Breast epithelium (tissue), 4 donors: ENCODE measurements at regions not wholly inside any gene's neighbourhood (a gene's known extent, or its start where the extent isn't known, plus 50 kb on each side); places are given as distances from the start of the nearest gene placed in this dataset.

Experiments
- DNase-seq, 2 donors: peaks; one replicate each; pipeline ENCODE4 v3.0.0-alpha.2; 2019; ENCODE audit warnings: low spot score in 2 of 2
- H3K27ac ChIP-seq, 2 donors: fragments of 200-600 bp; sonication (generic) in 1 of 2; one replicate each; pipeline ENCODE4 v1.5.1; 2016 to 2019; ENCODE audit warnings: mild to moderate bottlenecking in 1 of 2
- H3K27me3 ChIP-seq, 2 donors: fragments of 200-600 bp; sonication (generic) in 1 of 2; one replicate each; pipeline versions ENCODE4 v1.5.1 to v1.6.0; 2017 to 2019; ENCODE audit warnings: control low read depth in 1 of 2, mild to moderate bottlenecking in 1 of 2
- H3K36me3 ChIP-seq: fragments of 200-600 bp; one replicate; pipeline ENCODE4 v1.5.1; 2019
- H3K4me1 ChIP-seq, 2 donors: fragments of 200-600 bp; sonication (generic); one replicate each; pipeline ENCODE4 v1.5.1; 2016 to 2019; ENCODE audit warnings: control low read depth in 1 of 2
- H3K4me3 ChIP-seq, 3 donors: fragments of 200-600 bp; sonication (generic); 1 replicate in 2 of 3; 2 replicates in 1 of 3; pipeline ENCODE4 v1.5.1; 2016 to 2019; ENCODE audit warnings: mild to moderate bottlenecking in 3 of 3, moderate library complexity in 2 of 3
- H3K9me3 ChIP-seq, 2 donors: fragments of 200-600 bp; sonication (generic) in 1 of 2; one replicate each; pipeline ENCODE4 v1.5.1; 2016 to 2019; ENCODE audit warnings: control low read depth in 1 of 2
- POLR2A ChIP-seq: fragments of 450-650 bp; IDR thresholded peaks from one replicate; pipeline ENCODE4 v1.6.1; 2016; ENCODE audit warnings: antibody characterized with exemption, mild to moderate bottlenecking, moderate library complexity
- POLR2AphosphoS5 ChIP-seq, 3 donors: sonication (generic); formaldehyde crosslinking; IDR thresholded peaks; one replicate each; pipeline ENCODE4 v1.6.1; 2017; ENCODE audit warnings: antibody characterized with exemption in 3 of 3
- intact Hi-C: fragments of 100-400 bp; cut with DNase I; formaldehyde crosslinking; loops from one replicate; pipeline ENCODE4 v1.15.1; 2023; ENCODE audit warnings: low total_unique reads
- TF ChIP-seq, protein P1 (sequence below), 3 donors: fragments of 450-650 bp; IDR thresholded peaks; one replicate each; pipeline ENCODE4 v1.5.1; 2016 to 2017; ENCODE audit warnings: antibody characterized with exemption in 3 of 3, mild to moderate bottlenecking in 3 of 3, moderate library complexity in 3 of 3

GRCh38 chr5:2178528-2178927, 295.8 kb upstream of the IRX4 start:
- no peak overlapping the region for H3K27ac ChIP-seq
- TF ChIP-seq, protein P1, sequence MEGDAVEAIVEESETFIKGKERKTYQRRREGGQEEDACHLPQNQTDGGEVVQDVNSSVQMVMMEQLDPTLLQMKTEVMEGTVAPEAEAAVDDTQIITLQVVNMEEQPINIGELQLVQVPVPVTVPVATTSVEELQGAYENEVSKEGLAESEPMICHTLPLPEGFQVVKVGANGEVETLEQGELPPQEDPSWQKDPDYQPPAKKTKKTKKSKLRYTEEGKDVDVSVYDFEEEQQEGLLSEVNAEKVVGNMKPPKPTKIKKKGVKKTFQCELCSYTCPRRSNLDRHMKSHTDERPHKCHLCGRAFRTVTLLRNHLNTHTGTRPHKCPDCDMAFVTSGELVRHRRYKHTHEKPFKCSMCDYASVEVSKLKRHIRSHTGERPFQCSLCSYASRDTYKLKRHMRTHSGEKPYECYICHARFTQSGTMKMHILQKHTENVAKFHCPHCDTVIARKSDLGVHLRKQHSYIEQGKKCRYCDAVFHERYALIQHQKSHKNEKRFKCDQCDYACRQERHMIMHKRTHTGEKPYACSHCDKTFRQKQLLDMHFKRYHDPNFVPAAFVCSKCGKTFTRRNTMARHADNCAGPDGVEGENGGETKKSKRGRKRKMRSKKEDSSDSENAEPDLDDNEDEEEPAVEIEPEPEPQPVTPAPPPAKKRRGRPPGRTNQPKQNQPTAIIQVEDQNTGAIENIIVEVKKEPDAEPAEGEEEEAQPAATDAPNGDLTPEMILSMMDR (IDR thresholded peaks at IDR 0.05), result no peak
- TF ChIP-seq POLR2A, result no peak
- no peak for TF ChIP-seq POLR2AphosphoS5 (IDR thresholded peaks at IDR 0.05)
- DNase-seq, result no peak
- intact Hi-C loops, result no loop called here
- no peaks in the 10 kb centered on the region for H3K9me3 ChIP-seq
- no peak overlapping the region for H3K4me3 ChIP-seq
- no peaks in the 10 kb centered on the region for H3K4me1 ChIP-seq
- H3K36me3 ChIP-seq, result no peaks in the 10 kb centered on the region
- peaks cover 0 to 12% of the 10 kb centered on the region in 2 donors for H3K27me3 ChIP-seq

DNA sequence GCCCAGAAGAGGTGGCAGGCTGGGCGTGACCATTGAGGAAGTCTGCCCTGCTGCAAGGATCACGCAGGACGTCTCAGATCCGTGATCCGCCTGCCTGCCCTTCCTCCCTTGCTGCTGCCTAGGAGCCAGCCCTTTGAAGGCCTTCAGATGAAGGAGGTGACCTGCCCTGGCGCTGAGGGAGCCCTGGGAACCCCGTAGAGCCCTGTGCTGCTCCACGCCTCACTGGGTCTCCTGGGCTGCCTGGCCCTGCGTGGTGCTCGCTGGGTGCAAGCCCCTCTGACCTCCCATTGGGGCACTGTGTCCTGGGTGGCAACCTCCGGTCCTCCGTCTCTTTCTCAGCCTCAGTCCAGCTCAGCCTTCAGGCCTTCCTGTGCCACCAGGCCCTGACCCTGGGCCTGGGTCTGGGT, 295.3 kb upstream of the IRX4 start:
- H3K9me3 ChIP-seq, result no peaks in the 10 kb centered on the region
- DNase-seq, result no peak
- H3K27me3 ChIP-seq, result peaks cover 0 to 12% of the 10 kb centered on the region in 2 donors
- no peak overlapping the region for H3K4me3 ChIP-seq
- TF ChIP-seq POLR2AphosphoS5 (IDR thresholded peaks at IDR 0.05) (no peak), POLR2A (no peak)
- TF ChIP-seq, protein P1 (IDR thresholded peaks at IDR 0.05), result no peak
- no peak overlapping the region for H3K27ac ChIP-seq
- H3K36me3 ChIP-seq, result no peaks in the 10 kb centered on the region
- H3K4me1 ChIP-seq, result no peaks in the 10 kb centered on the region
- intact Hi-C loops, result no loop called here

DNA sequence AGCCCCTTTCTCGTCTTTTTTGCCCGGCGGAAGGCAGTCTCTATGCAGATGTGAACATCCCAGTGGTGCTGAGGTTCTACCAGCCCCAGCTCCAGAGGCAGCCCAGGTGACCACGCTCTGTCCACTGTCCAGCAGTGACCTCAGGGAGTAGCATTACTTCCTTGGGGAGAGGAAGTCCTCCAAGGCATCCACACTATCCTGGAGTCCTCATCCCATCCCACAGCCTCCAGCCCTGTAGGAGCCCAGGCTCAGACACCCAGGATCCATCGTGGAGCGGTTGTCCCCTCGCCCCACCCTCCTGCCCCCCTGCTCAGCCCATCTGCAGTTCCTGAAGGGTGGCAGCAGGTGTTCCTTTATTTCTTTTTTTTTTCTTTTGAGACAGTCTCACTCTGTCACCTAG, 294.5 kb upstream of the IRX4 start:
- Histone ChIP-seq H3K27ac (no peak overlapping the region), H3K27me3 (peaks cover 0 to 12% of the 10 kb centered on the region in 2 donors), H3K4me1 (no peaks in the 10 kb centered on the region), H3K36me3 (no peaks in the 10 kb centered on the region), H3K4me3 (no peak overlapping the region), H3K9me3 (no peaks in the 10 kb centered on the region)
- TF ChIP-seq POLR2AphosphoS5 (IDR thresholded peaks at IDR 0.05) (no peak), POLR2A (no peak)
- TF ChIP-seq, protein P1 (IDR thresholded peaks at IDR 0.05), result no peak
- intact Hi-C loops, result no loop called here
- DNase-seq, result no peak

GRCh38 chr5:2176581-2176980, 293.9 kb upstream of the IRX4 start:
- Histone ChIP-seq H3K27me3 (peaks cover 0 to 12% of the 10 kb centered on the region in 2 donors), H3K4me1 (no peaks in the 10 kb centered on the region), H3K27ac (no peak overlapping the region), H3K4me3 (no peak overlapping the region), H3K9me3 (no peaks in the 10 kb centered on the region), H3K36me3 (no peaks in the 10 kb centered on the region)
- DNase-seq, result no peak
- intact Hi-C loops, result no loop called here
- TF ChIP-seq POLR2A (no peak), POLR2AphosphoS5 (IDR thresholded peaks at IDR 0.05) (no peak)
- TF ChIP-seq, protein P1 (IDR thresholded peaks at IDR 0.05), result no peak

DNA sequence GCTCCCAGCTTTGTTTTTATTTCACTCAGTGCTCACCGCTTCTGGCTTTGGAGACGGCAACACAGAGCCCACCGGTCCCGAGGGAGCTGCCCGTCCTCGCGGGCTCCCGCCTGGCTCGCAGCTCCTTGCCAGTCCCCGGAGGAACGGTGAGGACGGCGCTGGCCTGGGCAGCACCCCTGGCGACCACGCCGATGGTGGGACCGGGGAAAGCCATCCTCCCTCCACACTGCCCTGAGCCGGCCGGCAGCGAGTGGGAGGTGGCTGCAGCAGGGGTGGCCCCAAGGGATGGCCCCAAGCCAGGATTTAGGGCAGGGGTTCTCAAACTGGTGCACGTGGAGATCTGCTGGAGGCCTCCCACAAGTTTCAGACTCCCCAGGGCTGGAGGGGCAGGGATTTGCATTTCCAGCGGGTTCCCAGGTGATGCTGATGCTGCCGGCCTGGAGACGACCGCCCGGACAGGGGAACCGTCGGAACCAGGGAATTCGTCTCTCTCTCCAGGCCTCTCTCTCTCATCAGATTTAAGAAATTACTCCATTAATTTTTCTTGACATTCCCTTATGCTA, 293.2 kb upstream of the IRX4 start:
- peaks cover 0 to 16% of the 10 kb centered on the region in 2 donors for H3K27me3 ChIP-seq
- intact Hi-C loops, result no loop called here
- no peaks in the 10 kb centered on the region for H3K9me3 ChIP-seq
- TF ChIP-seq POLR2A (no peak), POLR2AphosphoS5 (IDR thresholded peaks at IDR 0.05) (no peak)
- TF ChIP-seq, protein P1 (IDR thresholded peaks at IDR 0.05), result no peak
- no peak for DNase-seq
- H3K4me3 ChIP-seq, result no peak overlapping the region
- no peaks in the 10 kb centered on the region for H3K36me3 ChIP-seq
- H3K4me1 ChIP-seq, result no peaks in the 10 kb centered on the region
- no peak overlapping the region for H3K27ac ChIP-seq
